GM18526 (cell line): ENCODE measurements at regions not wholly inside any gene's neighbourhood (a gene's known extent, or its start where the extent isn't known, plus 50 kb on each side); places are given as distances from the start of the nearest gene placed in this dataset.

Experiments
- POLR2A ChIP-seq: IDR thresholded peaks from 3 replicates; pipeline ENCODE4 v1.6.1; 2011; ENCODE audit not compliant: insufficient read length; ENCODE audit errors: extremely low read depth

DNA sequence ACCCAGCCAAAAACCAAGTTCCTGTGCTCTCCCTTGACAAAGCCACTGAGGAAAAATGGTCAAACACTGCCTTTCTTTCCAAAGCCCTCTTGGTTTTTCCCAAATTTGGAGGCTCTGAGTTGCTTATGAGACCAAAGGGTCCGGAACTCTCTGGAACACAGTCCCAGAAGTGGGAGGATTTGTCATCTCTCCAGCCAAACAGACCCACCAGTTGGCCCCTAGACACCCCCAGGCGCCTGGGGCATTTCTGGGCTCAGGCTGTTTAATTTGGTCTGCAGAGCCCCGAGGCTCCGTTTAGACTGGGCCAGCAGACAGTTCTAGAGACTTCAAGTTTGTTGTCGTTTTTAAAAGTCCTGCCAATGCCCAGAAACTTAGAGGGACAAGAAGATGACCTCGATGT is 239.1 kb downstream of the SEC14L1 start:
- TF ChIP-seq POLR2A = no peak

DNA sequence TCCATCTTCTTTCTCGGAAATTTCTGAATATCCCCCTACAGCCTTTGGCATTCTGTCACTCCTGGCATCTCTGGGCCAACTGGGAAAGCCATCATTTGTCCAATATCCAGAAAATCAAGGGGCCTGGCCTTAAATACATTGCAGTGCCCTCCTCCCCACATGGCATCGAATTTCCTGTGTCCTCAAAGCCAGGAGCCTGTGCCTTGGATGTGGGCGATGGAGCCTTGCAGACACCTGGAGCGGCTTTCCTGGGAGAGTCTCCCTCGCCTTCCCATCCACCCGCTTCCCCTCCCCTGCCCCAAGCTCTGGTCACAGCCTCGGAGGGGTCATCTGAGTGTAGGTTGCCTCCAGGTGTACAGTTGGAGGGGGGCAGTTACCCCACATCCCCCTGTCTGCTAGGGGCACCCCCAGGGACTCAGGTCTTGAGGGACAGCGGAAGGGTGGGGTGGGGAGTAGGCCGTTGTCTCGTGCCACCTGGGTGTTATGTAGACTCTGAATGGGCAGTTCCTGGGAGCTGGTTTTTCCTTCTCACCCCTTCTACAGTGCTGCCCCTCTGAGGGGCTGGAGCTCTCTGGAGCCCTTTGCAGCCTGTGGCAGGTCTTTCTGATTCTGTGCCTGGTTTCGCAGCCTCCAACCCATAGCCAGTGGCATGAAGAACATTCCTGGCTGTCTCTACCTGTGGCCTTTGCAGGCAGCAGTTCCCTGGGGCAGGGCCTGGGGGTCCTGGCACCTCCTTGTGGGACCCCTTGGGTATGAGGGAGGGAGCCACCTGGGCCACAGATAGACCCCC is 239.8 kb downstream of the SEC14L1 start:
- no peak for TF ChIP-seq POLR2A

DNA sequence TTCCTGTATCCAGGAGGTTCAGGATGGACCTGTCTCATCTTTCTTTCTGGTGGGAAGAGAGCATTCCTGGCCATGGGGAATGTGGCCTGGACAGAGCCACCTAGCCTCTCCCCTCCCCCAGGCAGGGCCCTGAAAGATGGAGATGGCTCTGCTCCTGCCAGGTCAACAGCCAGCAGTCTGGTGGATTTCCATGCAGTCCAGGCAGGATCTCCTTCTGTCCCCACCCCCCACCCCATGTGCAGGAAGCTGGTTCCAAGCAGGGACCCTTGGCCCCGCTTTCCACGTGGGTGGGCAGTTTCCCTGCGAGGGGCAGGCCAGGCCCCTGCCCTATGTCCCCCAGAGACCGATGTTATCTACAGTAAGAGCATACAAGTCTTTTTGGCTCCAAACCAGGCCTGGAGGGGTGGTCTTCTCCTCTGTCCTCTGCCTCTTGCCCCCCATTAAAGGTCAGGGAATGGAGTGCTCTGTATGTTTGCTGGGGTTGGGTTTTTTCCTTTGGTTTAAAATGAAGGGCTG is 240.5 kb downstream of the SEC14L1 start:
- TF ChIP-seq POLR2A = no peak

DNA sequence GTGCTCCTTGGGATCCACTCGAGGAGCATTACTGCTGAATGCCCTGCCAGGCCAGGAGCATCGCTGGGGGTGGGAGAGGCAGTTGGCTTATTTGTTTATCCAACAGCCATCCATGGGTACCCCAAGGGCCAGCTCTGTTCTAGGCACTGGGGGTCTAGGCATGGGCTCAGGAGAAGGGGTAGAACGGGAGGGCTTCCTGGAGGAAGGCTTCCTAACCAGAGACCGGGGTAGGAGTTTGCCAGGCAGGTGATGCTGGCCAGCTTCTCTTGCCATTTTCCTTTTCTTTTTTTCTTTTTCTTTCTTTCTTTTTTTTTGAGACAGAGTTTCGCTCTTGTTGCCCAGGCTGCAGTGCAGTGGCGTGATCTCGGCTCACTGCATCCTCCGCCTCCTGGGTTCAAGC is 241.0 kb downstream of the SEC14L1 start:
- no peak for TF ChIP-seq POLR2A

DNA sequence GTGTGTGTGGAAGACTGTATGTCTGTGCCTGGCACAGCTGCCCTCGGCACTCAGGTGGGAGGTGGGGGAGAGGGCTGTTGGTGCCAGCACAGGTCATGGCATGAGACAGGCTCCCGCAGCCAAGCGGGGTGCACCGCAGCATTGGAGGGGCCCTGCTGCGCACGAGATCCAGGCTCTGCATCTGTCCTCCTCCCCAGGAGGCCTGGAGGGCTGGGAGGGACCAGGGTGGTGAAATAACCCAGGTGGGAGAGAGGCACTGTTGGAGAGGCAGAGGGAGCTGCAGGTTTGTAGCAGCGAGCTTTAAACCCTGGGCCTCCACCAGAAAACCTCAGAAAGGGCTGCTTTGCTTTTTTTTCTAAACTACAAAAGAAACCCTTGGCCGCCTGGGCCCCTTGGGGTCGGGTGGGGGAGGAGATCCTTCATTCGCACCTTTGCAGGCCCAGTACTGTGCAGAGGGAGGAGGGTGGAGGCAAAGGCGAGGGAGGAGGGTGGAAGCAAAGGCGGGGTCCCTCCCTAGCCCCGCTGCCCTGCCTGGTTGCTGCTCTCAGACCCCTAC is 241.7 kb downstream of the SEC14L1 start:
- TF ChIP-seq POLR2A = no peak

DNA sequence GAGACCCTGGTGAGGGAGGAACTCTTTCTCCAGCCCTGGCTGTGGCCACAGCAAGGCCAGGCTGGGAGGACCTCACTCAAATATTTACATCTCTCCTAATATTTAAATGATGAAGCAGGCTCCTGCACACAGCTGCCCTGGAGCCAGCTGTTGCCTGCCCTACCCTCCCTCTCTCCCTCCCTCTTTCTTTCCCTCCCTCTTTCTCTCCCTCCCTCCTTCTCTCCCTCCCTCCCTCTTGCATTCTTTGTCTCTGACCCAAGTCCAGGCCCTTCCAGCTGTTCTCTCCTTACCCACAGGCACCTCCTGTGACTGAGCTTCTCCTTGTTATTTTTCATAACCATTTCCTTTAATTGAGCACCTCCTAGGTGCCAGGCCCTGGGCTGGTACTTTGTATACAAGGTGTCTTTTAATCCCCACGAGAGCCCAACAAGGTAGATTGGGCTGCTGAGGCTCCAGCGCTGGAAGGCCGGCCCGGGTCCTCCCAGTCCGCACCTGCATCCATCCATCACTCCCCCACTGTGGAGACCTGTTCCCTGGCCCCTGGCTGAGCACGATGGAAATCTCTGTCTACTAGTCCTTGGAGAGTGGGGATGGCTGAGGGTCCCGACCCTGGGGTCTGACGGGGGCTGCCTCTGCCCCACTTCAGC is 242.3 kb downstream of the SEC14L1 start:
- no peak for TF ChIP-seq POLR2A

DNA sequence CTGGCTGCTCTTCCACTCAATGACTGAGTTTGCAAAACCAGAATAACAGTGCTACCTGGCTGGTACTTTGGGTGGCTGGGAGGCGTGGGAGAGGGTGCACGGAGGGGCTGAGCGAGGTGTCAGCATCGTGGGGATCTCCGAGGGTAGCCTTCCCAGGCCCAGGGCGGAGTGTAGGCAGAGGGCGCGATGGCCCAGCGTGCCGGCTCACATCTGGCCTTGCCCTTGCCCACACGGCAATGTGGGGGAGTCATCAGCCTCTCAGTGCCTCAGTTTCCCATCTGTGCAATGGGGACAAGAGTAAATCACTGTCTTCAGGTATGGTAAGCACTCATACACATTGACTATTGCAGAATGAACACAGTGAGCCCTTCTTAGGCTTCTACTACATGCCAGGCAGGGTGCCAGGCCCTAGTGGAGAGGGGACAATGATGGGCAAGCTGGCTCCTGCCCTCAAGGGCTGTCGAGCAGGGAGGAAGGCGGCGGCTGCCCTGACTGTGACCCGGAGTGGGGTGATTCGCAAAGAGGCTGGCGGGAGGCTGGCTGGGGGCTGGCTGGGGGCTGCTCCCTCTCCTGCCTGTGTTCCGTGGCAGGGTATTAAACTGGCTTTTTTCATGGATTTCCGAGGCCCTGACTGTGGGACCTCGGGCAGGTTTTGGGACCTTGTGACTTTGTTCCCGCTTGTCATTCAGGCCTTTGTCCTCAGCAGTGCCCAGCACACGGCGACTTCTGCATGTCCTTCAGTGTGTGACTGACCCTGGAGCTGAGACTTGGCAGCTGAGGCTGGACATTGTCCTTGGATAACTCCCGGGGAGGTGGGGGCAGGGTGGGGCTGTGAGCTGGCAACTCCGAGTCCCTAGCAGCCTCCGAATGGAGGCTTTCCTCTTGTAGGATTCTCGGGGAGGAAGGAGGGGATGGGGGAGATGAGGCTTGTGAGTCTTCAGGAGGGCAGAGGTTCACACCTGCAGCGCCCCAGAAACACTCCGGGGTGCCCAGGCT is 243.1 kb downstream of the SEC14L1 start:
- TF ChIP-seq POLR2A = no peak

DNA sequence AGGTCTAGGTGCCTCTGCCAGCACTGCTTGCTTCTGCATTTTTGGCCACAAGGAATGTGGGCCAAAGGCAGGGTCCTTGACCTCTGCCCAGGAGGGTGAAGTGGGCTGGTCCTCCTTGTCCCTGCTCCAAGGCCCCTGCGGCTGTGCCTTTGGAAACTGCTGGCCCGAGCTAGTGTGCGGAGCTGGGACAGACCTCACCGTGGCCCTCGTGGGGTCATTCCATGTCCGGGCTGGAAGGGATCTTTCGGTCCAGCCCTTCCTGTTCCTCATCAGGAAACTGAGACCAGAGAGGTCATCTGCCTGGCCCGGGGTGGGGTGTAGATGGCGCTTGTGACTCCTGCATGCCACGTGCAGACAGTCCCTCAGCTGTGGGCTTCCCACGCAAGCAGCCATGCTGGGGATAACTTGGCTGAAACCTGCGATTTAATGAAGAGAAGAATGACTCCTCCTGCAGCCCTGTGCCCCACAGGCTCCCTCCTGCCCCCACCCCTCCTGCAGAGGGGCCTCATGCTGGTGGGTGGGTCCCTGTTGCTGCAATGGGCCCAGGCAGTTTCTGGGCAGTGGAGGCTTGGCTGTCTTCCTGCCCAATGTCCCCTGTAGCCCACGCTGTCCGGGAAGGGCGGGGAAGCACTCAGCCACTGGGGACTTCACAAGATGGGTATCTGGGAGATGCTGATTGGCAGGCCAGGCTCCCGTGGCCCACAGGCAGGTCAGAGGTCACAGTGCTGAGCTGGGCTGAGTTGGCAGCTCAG is 245.2 kb downstream of the SEC14L1 start:
- TF ChIP-seq POLR2A = no peak

DNA sequence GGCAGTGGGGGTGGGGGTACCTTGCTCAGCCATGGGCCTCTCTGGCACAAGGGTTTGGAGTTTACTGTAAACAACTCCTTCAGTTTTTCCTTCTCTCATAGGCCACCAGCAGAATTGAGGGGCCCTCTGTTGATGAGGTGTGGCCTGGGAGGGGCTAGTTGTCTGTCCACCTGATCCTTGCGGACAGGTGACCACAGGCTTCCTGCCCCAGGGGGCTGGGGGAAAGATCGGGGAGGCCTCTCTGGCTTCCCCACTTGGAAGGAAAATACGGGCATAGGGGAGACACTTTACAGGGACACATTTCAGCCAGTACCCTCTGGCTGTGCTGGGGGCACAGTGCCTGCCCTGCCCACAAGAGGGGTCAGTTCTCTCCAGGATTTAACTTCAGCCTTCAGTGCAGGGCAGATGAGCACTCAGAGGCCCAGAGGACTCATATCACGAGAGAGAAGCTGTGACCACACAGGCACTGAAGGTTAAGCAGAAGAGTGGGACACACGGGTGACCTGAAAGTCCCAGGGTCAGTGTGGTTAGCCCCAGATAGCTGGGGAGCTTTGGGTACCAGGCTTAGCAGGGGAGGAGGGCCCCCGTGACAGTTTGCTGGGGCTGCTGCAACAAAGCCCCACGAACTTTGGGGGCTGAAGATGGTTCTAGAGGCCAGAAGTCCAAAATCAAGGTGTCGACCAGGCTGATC is 245.9 kb downstream of the SEC14L1 start:
- no peak for TF ChIP-seq POLR2A

DNA sequence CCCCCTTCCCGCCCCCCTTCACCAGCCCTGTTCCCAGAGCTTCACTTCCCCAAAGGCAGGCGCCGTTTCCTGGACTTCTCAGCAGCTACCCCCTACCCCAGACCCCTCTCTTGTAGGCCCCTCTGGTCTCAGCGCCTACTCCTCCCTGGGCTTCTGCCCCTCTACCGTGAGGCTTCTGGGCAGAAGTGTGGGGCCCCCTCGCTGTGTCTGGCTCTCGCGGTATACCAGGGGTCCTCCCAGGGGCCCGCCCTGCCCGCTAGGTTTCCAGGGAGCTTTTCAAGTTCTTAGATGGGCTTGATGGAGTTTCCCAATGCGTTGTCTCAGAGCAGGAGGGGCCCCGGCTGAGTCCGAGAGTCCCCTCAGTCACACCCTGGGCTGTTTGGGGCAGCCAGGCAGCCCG is 247.1 kb downstream of the SEC14L1 start:
- no peak for TF ChIP-seq POLR2A

DNA sequence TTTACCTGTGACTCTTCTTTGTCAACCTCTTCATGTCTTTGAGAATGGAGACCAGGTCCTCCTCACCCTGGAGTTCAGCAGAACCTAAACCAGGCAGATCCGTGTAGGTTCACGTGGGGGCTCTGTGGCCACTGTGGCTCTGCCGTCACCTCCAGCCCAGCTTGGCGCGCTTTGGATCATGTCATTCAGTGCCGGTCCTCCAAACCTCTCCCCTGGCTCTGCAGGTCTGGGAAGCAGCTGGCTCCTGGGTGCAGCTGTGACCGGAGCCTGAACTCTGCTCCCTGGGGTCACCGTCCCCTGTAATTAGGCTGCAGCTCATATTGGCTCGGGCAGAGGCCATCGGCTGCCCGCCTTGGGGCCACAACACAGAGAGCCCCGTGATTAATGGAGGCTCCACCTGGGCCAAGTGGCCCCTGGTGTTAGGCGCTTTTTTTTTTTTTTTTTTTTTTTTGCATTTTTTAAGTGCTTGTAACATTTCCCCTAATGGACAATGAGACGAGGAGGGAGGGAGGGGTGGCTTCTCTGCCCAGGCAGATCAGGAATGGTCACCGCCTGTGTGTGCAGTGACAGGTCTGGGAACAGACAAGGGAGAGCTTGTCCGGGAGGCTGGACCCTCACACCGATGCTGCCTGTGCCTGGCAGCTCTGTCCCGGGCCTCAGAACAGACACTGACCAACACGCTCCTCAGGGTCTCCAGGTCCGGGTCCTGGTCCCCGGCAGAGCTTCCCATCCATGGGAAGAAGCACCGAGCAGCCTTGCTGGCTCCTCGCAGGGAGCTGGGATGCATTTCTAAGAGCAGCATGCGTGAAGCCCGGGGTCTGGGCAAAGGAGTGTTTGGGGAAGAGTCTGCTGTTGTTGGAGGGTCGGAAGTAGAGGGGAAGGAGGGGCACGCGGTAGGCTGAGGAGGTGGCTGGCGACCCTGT is 247.9 kb downstream of the SEC14L1 start:
- no peak for TF ChIP-seq POLR2A

DNA sequence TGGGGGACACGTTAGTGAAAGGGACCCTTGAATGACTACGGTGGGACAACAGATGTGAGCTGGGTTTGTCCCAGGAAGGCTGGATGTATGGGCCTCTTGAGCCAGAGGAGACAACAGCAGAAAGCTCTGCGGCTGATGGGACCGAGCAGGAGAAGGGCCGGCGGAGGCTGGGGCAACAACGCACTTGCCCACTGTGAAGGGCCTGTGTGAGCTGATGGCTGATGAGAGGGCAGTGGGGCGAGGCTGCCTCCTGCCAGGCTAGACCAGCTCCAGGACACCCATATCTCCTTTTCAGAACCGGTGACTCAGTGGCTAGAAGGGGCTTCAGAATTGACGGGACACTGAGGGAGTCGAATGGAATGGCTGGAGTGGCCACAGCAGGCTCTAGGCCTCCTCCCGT is 250.1 kb downstream of the SEC14L1 start:
- TF ChIP-seq POLR2A = no peak
